ENCODE measurements at regions not wholly inside any gene's neighbourhood (a gene's known extent, or its start where the extent isn't known, plus 50 kb on each side); places are given as distances from the start of the nearest gene placed in this dataset.

DNA sequence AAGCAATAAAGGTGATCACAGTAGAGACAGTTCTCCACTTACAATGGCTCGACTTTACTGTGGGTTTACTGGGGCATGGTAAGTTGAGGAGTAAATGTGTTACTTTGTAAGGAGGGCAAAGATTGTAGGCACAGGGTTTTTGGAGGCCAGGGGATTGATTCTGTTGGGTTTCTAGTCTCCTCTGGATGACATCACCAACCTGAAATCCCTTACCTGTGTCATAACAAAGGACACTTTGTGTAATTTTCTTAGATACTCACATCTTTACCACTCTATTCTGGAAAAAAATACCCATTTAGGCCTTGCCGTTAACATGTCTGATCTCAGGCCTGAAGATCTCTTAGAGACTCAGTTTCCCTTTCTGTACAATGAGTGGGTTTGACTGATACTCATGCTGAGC, 161.7 kb downstream of the GLI2 start:
- Histone ChIP-seq H3K36me3 (no peaks in the 10 kb centered on the region), H3K27ac (no peak overlapping the region), H3K27me3 (peaks cover 9% of the 10 kb centered on the region), H3K4me3 (ENCODE audit: low read depth in 1 of 2, low read length in 1 of 2) (no peak overlapping the region), H3K4me1 (ENCODE audit: control insufficient read depth in 1 of 2, insufficient read depth in 1 of 2, low read depth in 1 of 2, low read length in 1 of 2) (no peaks in the 10 kb centered on the region), H3K9me3 (no peaks in the 10 kb centered on the region)
- TF ChIP-seq, protein P1, sequence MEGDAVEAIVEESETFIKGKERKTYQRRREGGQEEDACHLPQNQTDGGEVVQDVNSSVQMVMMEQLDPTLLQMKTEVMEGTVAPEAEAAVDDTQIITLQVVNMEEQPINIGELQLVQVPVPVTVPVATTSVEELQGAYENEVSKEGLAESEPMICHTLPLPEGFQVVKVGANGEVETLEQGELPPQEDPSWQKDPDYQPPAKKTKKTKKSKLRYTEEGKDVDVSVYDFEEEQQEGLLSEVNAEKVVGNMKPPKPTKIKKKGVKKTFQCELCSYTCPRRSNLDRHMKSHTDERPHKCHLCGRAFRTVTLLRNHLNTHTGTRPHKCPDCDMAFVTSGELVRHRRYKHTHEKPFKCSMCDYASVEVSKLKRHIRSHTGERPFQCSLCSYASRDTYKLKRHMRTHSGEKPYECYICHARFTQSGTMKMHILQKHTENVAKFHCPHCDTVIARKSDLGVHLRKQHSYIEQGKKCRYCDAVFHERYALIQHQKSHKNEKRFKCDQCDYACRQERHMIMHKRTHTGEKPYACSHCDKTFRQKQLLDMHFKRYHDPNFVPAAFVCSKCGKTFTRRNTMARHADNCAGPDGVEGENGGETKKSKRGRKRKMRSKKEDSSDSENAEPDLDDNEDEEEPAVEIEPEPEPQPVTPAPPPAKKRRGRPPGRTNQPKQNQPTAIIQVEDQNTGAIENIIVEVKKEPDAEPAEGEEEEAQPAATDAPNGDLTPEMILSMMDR (IDR thresholded peaks at IDR 0.05) = no peak

DNA sequence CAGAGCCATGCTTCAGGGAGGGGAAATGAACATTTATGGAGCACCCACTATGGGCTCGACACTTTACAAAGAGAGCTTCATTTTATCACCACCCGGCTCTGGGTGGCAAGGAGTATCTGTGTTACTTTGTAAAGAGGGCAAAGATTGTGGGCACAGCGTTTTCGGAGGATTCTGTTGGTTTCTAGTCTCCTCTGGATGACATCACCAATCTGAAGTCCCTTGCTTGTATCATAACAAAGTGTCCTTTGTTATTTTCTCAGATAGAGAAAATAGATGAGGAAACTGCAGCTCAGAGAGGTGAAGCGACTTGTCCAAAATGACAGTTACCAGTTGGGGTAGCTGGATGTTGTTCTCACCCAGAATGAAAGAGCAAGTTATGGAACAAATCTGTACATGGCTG, 162.8 kb downstream of the GLI2 start:
- Histone ChIP-seq H3K4me1 (ENCODE audit: control insufficient read depth in 1 of 2, insufficient read depth in 1 of 2, low read depth in 1 of 2, low read length in 1 of 2) (no peaks in the 10 kb centered on the region), H3K9me3 (no peaks in the 10 kb centered on the region), H3K27me3 (peaks cover 14% of the 10 kb centered on the region), H3K27ac (no peak overlapping the region), H3K4me3 (ENCODE audit: low read depth in 1 of 2, low read length in 1 of 2) (no peak overlapping the region), H3K36me3 (no peaks in the 10 kb centered on the region)
- TF ChIP-seq, protein P1 (IDR thresholded peaks at IDR 0.05) = no peak

DNA sequence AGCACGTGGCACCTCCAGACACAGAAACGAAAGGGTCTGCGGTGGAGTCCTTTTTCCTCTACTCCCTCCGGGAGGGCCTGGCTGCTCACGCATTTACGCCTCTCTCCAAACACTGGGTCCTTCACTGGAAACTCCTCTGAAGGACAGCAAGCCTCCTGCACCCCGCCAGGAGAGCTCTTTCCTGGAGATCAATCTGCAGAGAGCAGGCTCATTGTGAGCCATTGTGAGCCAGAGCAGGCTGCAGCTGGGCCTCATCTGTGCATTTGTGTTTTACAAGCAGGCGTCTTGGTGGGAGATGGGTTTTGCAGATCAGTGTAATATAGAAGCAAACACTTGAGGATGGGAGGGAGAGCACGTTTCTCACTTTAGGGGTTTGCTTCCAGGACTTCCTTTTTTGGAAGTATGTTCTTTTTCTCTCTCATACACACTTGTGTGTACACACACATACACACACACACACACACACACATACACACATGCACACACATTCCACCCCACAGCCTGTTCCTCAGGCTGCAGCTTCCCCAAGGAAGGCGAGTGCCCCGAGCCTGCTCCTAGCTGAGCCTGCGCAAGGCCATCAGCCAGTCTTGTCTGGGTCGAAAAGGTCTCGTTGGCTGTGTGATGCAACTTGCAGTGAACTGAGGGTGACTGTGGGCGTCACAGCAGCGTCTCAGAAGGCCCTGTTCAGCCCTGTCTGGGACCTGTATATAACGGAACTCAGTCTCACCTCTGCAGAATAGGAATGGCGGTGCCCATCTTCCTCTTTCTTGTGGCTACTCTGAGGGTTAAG, 163.5 kb downstream of the GLI2 start:
- Histone ChIP-seq H3K4me3 (ENCODE audit: low read depth in 1 of 2, low read length in 1 of 2) (no peak overlapping the region), H3K9me3 (no peaks in the 10 kb centered on the region), H3K4me1 (ENCODE audit: control insufficient read depth in 1 of 2, insufficient read depth in 1 of 2, low read depth in 1 of 2, low read length in 1 of 2) (no peaks in the 10 kb centered on the region), H3K27ac (no peak overlapping the region), H3K27me3 (peaks cover 14% of the 10 kb centered on the region), H3K36me3 (no peaks in the 10 kb centered on the region)
- TF ChIP-seq, protein P1 (IDR thresholded peaks at IDR 0.05) = no peak

DNA sequence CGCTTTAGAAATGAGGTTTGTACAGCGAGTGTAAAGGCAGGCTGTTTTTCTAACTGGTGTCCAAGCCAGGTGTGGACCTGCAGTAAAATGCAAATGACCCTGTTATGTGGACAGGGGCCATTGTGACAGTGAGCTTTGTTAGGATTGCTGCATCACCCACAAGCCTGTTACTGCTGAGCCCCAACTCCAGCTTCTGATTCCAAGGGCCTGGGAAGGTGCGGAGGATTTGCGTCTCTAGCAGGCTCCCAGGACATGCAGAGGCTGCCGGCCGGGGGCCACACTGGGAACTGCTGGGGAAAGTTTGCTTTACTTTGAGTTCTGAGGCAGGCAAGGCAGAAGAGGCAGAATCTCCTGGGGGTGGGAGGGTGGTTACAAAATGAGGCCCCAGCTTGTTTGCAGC, 164.1 kb downstream of the GLI2 start:
- Histone ChIP-seq H3K27ac (no peak overlapping the region), H3K4me1 (ENCODE audit: control insufficient read depth in 1 of 2, insufficient read depth in 1 of 2, low read depth in 1 of 2, low read length in 1 of 2) (no peaks in the 10 kb centered on the region), H3K9me3 (no peaks in the 10 kb centered on the region), H3K27me3 (peaks cover 14% of the 10 kb centered on the region), H3K36me3 (no peaks in the 10 kb centered on the region), H3K4me3 (ENCODE audit: low read depth in 1 of 2, low read length in 1 of 2) (no peak overlapping the region)
- TF ChIP-seq, protein P1 (IDR thresholded peaks at IDR 0.05) = no peak

- no peak overlapping the region for H3K27ac ChIP-seq
- no peaks in the 10 kb centered on the region for H3K9me3 ChIP-seq
- H3K4me1 ChIP-seq (ENCODE audit: control insufficient read depth in 1 of 2, insufficient read depth in 1 of 2, low read depth in 1 of 2, low read length in 1 of 2) = no peaks in the 10 kb centered on the region
- H3K27me3 ChIP-seq = peaks cover 14% of the 10 kb centered on the region
- TF ChIP-seq, protein P1 (IDR thresholded peaks at IDR 0.05) = no peak
- no peaks in the 10 kb centered on the region for H3K36me3 ChIP-seq
- H3K4me3 ChIP-seq (ENCODE audit: low read depth in 1 of 2, low read length in 1 of 2) = no peak overlapping the region
Measured at GRCh38 chr2:120901201-120901600, 165.5 kb downstream of the GLI2 start.
